ENCODE measurements at regions not wholly inside any gene's neighbourhood (a gene's known extent, or its start where the extent isn't known, plus 50 kb on each side); places are given as distances from the start of the nearest gene placed in this dataset.

DNA sequence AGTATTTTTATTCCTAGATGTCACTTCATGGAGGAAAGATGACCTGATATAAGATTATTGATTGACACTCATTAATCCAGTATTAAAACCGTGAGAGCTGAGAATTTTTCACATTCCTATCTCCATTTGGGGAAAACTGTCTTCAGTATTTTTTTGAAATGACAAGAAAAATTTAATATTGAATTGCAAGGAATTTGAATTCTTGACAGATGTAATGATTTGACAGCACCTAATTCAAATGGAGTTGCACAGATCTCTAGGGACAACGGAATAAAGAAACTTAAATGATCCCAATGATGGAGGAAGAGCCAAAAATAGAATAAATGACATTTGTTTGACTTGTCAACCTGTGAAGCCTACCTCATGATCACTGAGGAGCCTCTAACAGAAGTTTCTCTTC is 1591.4 kb downstream of the HACE1 start:
- no peak for DNase-seq (ENCODE audit: low read depth in 2 of 3, low spot score in 2 of 3)

DNA sequence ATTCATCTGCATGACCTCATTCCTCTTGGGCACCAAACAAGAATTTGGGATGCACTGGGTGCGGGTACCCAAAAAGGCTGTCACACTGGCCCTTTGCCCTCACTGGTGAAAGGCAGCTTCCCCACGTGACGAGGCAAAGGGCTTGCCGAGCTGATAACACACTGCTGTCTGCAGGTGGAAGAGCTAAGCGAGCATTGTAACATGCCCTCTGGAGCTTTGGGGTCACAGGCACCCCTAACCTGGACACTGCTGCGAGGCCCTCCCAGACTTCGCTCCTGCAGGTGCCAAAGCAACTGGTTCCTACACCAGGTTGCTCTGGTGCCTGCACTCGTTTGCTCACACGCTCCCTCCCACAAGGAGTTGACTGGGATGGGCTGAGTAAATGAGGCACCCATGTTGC is 1595.7 kb downstream of the HACE1 start:
- DNase-seq (ENCODE audit: low read depth in 2 of 3, low spot score in 2 of 3), result no peak

DNA sequence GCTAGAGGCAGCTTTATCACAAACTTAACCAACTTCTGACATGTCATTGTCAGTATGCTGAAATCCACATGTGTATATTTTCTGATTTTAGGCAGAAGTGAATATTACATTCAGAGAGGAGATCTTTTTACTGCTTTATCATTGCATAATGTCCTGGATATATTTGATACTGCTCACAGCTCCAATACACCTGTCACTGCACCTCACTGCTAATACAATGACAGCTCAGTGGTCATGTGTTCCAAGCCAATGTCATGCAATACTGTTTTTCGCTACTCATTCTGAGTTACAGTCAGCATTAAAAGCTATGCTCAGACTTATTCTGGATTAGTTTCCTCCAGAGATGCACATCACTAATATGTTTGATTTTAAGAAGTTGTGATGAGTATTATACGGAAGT is 1604.6 kb downstream of the HACE1 start:
- DNase-seq (ENCODE audit: low read depth in 2 of 3, low spot score in 2 of 3), result no peak

DNA sequence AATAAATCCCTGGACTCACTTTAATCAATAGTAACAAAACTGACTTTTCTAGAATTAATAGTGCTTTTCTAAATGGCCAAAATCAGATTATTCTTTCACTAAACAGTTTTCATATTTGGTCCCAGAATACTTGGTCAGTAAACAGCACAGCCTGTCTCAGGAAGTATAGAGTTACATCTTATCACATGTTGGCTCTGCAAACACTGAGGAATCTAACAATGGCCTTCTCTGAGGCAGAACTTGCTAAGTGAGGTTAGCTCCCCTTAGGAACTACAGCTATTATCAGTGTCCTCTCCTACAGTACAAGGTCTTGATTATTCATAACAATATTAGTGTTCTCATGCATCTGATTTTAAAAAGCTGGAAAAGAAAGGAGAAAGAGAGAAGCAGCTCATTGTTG is 1622.8 kb downstream of the HACE1 start:
- no peak for DNase-seq (ENCODE audit: low read depth in 2 of 3, low spot score in 2 of 3)

DNA sequence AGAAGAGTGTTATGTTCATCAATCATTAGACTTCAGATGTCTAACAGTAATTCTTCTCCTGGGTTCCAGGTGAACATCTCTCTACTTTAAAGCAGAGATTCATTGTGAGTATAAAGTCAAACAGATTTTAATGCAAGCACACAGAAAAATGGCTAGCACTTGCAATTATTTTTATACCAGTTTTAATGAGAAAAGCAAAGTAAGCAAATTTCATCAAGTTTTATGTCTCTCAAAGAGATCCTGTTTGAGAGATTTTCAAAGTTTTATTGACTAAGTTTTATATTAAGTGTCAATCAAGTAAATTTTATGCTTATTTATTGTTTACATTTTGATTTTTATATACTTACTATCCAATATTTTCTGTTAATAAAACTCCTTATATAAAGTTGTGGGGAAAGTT is 1628.5 kb downstream of the HACE1 start:
- DNase-seq (ENCODE audit: low read depth in 2 of 3, low spot score in 2 of 3), result no peak

DNA sequence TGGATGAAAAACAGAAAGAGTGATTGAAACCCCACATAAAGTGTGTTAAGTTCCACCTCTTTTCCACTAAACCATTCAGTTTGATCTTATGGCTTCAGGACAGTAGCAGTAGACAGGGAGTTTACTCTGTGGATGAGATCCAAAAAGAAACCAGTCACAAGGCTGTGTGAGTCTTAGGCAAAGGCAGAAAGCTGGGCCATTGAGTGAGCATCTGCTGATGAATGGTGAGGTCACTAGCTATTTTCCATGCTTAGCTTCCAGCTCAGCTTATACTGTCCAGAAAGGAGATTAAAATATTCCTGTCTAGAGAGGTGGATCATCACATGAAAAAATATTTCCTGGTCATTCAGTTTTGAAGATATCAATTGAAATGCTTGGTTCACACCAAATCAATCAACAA is 1643.9 kb downstream of the HACE1 start:
- DNase-seq (ENCODE audit: low read depth in 2 of 3, low spot score in 2 of 3), result no peak

DNA sequence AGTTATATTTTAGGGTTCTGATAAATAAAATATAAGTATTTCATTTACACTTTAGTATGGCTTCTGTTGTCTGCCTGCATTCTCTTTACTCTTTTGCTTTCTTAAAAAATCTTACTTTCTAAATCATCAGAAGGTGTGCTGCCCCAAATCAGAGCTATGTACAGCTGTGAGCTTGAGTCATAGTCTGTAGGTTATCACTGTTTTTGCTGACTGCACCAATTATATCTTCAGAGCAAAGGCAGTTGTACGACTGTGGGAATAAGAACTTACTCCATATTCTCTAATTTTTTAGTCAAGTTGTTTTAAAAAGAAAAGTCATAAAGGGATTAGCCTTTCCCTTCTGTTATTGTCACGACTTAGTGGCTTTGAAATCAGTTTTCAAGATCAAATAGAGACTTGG is 1649.0 kb downstream of the HACE1 start:
- DNase-seq (ENCODE audit: low read depth in 2 of 3, low spot score in 2 of 3), result no peak

DNA sequence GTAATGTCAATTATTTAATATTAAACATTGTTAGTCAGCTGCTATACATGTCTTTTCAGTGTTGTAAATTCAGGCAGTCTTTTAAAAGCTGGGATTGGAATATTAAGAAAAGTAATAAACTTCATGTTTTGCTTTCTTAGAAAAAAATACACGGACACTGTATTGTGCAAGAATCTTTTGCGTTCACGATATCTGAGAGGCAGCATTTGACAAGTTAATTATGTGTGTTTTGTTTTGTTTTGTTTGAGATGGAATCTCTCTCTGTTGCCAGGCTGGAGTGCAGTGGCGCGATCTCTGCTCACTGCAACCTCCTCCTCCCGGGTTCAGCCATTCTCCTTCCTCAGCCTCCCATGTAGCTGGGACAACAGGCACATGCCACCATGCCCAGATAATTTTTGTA is 1661.3 kb downstream of the HACE1 start:
- no peak for DNase-seq (ENCODE audit: low read depth in 2 of 3, low spot score in 2 of 3)

DNA sequence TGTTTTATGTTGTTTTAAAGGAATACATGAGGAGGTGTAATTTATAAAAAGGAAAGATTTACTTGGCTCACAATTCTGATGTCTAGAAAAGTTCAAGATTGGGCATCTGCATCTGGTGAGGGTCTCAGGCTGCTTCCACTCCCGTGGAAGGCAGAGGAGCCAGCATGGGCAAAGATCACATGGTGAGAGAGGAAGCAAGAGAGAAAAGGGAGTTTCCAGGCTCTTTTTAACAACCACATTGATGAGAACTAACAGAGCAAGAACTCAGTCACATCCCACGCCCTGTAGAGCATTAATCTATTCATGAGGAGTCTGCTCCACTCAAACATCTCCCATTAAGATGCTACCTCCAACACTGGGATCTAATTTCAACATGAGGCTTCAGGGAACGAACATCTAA is 1666.3 kb downstream of the HACE1 start:
- no peak for DNase-seq (ENCODE audit: low read depth in 2 of 3, low spot score in 2 of 3)

DNA sequence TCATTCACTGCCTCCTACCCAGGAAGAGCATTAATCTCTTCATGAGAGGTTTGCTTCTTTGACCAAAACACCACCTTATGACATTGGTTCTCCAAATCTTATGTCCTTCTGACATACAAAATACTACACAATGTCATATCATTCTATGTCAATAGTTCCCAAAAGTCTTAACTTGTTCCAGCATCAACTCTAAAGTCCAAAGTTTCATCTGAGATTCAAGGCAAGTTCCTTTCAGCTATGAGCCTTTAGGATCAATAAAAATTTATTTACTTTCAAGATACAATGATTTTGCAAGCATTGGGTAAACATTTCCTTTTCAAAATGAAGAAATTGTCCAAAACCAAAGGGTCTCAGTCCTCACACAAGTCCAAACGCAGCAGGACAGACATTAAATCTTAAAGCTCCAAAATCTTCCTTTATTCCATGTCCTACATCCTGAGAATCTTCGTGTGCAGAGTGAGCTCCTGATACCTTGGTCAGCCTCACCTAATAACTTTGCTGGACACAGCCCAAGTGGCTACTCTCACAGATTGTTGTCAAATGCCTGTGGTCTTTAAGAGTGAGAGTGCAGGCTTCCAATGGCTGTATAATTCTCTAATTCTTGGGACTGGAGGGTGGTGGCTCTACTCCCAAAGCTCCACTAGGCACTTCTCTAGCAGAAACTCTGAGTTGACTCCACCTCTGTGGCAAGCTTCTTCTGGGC is 1668.2 kb downstream of the HACE1 start:
- DNase-seq (ENCODE audit: low read depth in 2 of 3, low spot score in 2 of 3), result no peak

DNA sequence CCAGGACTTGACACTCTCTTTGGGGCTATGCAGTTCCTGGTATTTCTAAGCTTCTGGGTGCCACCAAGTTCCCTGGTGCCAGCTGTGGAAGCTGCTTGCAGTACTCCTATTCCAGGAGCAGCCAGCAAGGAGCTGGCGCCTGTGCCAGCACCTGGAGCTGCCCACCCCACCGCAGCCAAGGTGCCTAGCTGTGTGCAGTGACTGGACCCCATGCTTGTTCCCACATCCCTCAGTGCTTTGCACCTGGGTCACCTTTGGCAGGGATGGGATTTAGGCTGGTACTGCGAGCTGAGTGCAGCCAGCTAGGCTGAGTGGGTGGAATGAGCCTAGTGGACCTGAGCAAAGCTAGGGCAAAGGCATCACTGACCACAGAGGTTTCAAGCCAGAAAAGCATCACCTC is 1674.9 kb downstream of the HACE1 start:
- DNase-seq (ENCODE audit: low read depth in 2 of 3, low spot score in 2 of 3), result no peak

DNA sequence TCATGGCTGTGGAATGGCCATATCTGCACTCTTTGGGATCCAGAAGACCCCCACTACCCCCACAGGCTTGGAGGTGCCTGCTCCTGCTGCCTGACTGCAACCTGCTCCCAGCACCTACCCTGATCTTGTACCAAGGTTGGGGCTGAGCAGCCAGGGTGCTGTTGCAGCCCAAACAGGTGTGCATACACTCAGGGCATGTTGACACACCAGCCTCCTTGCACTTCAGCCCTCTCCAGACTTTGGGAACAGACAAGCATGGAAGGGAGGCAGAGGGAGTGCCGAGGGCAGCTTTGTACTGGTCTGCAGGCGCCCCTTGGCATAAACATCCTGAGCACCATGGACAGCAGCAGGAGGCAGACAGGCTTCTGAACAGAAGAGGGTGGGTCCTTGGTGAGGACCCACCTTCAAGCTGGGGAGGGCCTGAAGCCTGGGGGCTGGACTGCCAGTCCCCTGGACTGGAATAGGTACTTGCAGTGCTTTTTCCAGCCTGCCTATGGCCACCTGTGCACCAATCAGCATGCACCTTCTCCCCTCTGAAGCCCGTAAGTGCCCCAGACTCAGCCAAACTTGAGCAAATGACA is 1675.8 kb downstream of the HACE1 start:
- no peak for DNase-seq (ENCODE audit: low read depth in 2 of 3, low spot score in 2 of 3)

DNA sequence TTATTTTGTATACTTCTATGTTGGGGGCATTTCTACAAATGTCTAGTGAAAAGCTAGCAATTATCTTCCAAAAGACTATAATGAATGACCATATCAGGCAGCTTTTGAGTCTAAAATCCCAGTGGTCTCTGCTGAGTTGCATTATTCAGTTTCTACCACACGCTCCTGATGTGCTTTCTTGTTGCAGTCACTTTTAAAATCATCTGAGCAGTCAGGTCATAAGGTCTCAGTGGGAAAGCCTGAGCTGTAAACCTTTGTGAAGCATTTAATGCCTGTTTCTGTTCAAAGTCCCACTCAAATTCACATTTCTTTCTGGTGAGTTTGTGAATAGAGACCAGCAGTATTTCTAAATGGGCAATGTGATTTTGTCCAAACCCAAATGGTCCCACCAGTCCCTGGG is 1681.5 kb downstream of the HACE1 start:
- DNase-seq (ENCODE audit: low read depth in 2 of 3, low spot score in 2 of 3), result no peak

DNA sequence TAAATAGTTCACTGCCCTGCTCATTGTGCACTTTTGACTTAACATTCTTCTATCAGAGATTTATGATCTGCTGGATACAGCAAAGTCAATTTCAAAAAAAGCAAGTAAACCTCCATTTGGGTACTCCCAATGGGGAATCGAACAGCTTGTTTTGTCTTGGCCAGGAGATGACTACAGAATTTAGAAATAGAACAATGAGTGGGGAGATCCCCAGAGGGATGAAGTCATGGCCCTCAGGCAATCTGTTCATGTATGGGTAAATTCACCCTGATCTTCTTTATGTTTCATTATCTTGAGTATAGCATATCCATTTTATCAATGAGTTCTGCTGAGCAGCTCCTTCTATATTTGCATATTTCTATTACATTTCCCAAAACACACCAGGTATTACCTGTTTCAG is 1681.9 kb downstream of the HACE1 start:
- DNase-seq (ENCODE audit: low read depth in 2 of 3, low spot score in 2 of 3), result no peak

DNA sequence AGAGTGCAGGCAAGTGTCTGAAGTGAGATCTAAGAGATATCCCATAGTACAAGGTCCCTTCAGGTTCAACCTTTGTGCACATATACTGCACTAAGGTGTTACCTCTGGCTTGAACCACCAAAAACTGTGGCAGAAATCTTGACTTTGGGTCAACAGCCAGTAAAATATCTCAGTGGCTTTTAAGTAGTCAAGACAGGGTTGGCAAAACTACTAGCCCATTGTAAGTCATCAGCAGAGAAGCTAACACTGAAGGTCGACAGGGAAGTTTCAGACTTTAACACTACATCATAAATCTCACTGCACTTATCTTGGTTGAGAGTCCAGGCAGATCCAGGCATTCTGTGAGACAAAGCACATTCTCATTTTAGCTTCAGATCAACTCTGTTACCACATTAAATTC is 1684.7 kb downstream of the HACE1 start:
- DNase-seq (ENCODE audit: low read depth in 2 of 3, low spot score in 2 of 3), result no peak

DNA sequence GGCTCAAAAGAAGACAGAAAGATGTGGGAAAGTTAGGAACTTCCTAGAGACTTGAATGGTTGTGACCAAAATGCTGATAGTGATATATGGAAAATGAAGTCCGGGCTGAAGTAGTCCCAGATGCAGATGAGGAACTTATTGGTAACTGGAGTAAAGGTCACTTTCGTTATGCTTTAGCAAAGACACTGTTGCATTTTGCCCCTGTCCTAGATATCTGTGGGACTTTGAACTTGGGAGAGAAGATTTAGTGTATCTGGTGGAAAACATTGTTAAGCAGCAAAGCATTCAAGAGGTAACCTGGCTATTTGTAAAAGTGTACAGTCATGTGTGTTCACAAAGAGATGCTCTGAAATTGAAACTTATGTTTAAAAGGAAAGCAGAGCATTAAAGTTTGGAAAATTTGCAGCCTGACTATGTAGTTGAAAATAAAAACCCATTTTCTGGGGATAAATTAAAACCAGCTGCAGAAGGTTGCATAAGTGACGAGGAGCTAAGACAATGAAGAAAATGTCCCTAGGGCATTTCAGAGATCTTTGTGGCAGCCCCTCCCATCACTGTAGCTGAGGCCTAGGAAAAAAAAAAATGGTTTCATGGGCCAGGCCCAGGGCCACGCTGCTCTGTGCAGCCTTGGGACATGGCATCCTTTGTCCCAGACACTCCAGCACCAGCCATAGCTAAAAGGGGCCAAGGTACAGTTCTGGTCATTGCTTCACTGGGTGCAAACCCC is 1692.2 kb downstream of the HACE1 start:
- no peak for DNase-seq (ENCODE audit: low read depth in 2 of 3, low spot score in 2 of 3)

DNA sequence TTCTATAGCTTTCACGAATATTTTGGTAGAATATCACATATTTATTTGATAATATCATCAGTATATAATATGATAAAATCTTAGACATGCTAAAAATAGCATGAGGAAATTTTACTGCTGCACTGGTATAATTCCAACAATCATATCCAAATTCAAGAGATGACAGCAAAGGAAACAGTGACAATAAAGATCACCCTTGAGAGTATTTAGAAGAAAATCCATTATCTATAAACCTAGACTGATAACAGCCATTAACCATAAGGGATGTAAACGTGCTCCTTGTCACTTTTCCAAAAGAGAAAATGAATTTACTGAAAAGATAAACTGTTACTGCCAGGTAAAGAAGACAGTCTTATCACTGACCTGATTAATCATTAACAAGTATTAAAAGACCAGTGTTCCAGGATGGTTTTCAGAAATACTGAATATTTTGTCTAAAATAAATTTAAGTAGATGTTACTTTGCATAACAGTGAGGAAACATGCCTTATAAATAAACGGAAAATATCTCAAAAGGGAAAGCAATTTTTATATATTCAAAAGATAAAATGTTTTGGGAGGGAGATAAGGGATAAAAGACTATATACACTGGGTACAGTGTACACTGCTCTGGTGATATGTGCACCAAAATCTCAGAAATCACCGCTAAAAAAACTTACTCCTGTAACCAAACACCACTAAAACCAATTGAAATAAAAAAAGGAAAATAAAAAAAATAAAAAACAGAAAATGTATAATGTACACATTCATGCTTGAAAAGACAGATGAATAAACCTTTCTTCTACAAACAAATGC is 1704.7 kb downstream of the HACE1 start:
- no peak for DNase-seq (ENCODE audit: low read depth in 2 of 3, low spot score in 2 of 3)

DNA sequence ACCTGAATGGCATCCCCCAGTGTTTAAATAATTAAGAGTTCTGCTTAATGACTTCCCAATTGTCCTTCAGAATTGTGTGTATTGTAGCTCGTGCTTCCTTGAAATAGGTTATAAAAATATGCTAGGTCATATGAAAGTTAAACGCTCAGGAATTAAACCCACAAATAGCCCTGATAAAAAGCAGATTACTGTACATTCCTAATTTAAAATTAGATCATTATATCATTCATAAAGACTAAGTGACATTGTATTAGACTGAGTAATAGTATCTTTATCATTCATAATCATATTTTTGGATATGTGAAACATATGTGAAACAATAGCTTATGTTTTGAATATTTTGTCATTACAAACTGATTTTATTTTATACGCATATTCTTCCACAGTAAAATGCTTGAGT is 1706.7 kb downstream of the HACE1 start:
- DNase-seq (ENCODE audit: low read depth in 2 of 3, low spot score in 2 of 3), result no peak

DNA sequence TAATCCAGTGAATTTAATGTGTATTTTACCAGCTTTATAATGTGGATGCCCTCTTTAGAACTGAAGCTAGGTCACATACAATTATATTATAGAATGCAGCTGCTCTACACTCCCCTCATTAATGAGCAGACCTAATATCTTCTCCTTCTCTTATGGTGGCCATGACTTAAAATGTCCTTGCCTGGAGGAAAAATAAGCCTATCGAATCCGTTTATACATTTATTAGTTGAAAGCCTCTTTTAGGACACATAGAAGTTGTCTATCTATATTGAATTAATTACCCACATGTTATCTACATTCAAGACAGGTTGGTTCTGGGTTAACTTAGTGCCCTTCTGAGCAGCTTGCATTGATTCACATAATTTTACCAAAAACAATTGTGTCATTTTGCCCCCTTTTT is 1716.8 kb downstream of the HACE1 start:
- DNase-seq (ENCODE audit: low read depth in 2 of 3, low spot score in 2 of 3), result no peak

DNA sequence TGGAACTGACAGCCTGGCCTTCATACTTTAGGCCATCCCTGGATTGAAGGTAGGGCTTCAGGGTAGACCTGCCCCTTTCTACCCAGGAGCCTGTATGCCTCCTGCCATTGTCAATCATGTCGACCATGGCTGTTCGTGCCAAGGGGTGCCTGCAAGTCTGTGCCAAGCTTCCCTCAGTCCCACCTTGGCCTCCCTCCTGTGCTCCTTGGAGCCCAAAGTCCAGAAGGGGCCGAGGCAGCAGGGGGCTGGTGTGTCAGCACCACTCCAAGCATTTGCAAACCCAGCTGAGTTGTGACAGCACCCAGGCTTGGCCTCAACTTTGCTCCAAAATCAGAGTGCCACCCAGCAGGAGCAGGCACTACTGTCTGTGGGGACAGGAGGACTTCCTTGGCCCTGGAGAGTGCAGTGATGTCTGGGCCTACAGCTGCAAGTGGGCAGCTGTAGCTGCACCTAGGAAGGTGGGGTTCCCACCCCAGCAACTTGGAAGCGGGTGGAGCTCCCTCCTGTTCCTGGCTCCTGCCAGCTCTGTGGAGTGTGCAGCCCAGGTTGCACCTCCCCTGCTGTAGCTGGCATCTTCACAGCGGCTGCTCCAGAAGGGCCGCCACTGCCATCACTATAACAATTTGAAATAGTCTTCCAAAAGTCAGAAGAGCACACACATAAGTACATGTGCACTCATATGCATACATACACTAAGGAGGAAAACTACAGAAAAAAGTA is 1719.3 kb downstream of the HACE1 start:
- no peak for DNase-seq (ENCODE audit: low read depth in 2 of 3, low spot score in 2 of 3)

DNA sequence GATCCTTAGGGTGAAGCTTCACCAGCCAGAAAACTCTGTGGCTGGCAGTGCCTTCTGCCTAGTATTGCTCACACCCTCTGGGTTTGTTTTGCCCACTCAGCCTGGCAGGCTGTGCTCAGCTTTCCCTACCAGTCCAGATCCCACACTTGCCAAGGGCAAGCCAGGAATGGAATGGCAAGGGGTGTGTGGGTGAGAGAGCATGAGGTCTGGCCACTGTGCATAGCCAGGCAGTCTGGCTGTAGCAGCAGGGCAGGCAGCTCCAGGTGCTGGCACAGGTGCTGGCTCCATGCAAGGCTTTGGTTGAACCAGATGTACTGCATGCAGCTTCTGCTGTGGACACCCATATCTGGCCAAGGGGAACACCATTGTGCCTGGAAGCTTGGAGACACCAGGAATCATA is 1720.3 kb downstream of the HACE1 start:
- DNase-seq (ENCODE audit: low read depth in 2 of 3, low spot score in 2 of 3), result no peak
